DND-41 (cell line): ENCODE measurements at regions not wholly inside any gene's neighbourhood (a gene's known extent, or its start where the extent isn't known, plus 50 kb on each side); places are given as distances from the start of the nearest gene placed in this dataset.

Experiments used
- EZH2 ChIP-seq: IDR thresholded peaks from 3 replicates; pipeline ENCODE4 v1.6.1; 2012; ENCODE audit warnings: borderline replicate concordance, low read depth, mild to moderate bottlenecking, moderate library complexity, low read length, inconsistent platforms; ENCODE audit not compliant: severe bottlenecking
- TF ChIP-seq, protein P1 (sequence below): IDR thresholded peaks from 2 replicates; pipeline ENCODE4 v1.5.1; 2012; ENCODE audit warnings: borderline replicate concordance, low read length, moderate library complexity, mild to moderate bottlenecking; ENCODE audit not compliant: poor library complexity, severe bottlenecking; ENCODE audit errors: extremely low read depth

DNA sequence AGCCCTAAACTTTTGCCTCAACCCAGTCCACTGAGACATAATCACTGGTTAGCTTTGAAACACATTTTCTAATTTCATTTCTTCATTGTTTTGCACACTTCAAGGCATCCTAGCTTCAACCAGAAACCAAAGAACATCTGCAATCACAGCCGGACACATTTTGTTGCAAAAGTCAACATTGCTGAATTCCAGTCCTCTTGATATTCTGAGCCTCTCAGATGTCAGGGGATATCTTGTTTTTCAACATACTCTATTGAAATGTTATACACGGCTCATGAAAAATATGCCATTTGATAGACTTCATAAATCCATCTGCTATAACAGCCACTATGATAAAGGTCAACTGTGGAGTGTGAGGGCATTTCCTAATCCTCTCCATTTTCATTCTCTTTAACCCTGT lies 241.6 kb upstream of the PUDP start:
- TF ChIP-seq, protein P1, sequence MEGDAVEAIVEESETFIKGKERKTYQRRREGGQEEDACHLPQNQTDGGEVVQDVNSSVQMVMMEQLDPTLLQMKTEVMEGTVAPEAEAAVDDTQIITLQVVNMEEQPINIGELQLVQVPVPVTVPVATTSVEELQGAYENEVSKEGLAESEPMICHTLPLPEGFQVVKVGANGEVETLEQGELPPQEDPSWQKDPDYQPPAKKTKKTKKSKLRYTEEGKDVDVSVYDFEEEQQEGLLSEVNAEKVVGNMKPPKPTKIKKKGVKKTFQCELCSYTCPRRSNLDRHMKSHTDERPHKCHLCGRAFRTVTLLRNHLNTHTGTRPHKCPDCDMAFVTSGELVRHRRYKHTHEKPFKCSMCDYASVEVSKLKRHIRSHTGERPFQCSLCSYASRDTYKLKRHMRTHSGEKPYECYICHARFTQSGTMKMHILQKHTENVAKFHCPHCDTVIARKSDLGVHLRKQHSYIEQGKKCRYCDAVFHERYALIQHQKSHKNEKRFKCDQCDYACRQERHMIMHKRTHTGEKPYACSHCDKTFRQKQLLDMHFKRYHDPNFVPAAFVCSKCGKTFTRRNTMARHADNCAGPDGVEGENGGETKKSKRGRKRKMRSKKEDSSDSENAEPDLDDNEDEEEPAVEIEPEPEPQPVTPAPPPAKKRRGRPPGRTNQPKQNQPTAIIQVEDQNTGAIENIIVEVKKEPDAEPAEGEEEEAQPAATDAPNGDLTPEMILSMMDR: no peak
- TF ChIP-seq EZH2: no peak
